GM21367 (cell line): ENCODE measurements at regions not wholly inside any gene's neighbourhood (a gene's known extent, or its start where the extent isn't known, plus 50 kb on each side); places are given as distances from the start of the nearest gene placed in this dataset.

Experiments
- ATAC-seq: cut with Tn5 transposase; IDR thresholded peaks from one replicate; pipeline ENCODE4 v1.9.1; 2021; ENCODE audit not compliant: unreplicated experiment

GRCh38 chr6:14187406-14187805, 69.8 kb downstream of the CD83 start:
- ATAC-seq: no peak

GRCh38 chr6:14189074-14189473, 71.5 kb downstream of the CD83 start:
- ATAC-seq: no peak

- ATAC-seq: no peak
Measured at GRCh38 chr6:14190191-14190928, 72.8 kb downstream of the CD83 start.

GRCh38 chr6:14190929-14191224, 73.3 kb downstream of the CD83 start:
- no peak for ATAC-seq

GRCh38 chr6:14191761-14192160, 74.2 kb downstream of the CD83 start:
- no peak for ATAC-seq

- no peak for ATAC-seq
Measured at GRCh38 chr6:14192216-14192788, 74.7 kb downstream of the CD83 start.

- ATAC-seq: no peak
Measured at GRCh38 chr6:14193524-14193923, 76.0 kb downstream of the CD83 start.

GRCh38 chr6:14194483-14194882, 76.9 kb downstream of the CD83 start:
- no peak for ATAC-seq

- no peak for ATAC-seq
Measured at GRCh38 chr6:14194976-14195375, 77.4 kb downstream of the CD83 start.

GRCh38 chr6:14196026-14196425, 78.5 kb downstream of the CD83 start:
- no peak for ATAC-seq

- ATAC-seq: no peak
Measured at GRCh38 chr6:14197118-14197517, 79.5 kb downstream of the CD83 start.

- no peak for ATAC-seq
Measured at GRCh38 chr6:14200047-14200446, 82.5 kb downstream of the CD83 start.

- no peak for ATAC-seq
Measured at GRCh38 chr6:14202947-14203346, 85.4 kb downstream of the CD83 start.

GRCh38 chr6:14206391-14206790, 88.8 kb downstream of the CD83 start:
- no peak for ATAC-seq

- ATAC-seq: no peak
Measured at GRCh38 chr6:14207448-14207847, 89.9 kb downstream of the CD83 start.

- no peak for ATAC-seq
Measured at GRCh38 chr6:14209000-14209399, 91.4 kb downstream of the CD83 start.

GRCh38 chr6:14210077-14210476, 92.5 kb downstream of the CD83 start:
- ATAC-seq: no peak

GRCh38 chr6:14210663-14211561, 93.3 kb downstream of the CD83 start:
- peak; percentile 79 for ATAC-seq

GRCh38 chr6:14211562-14211942, 94.0 kb downstream of the CD83 start:
- ATAC-seq: no peak

- no peak for ATAC-seq
Measured at GRCh38 chr6:14212020-14212419, 94.4 kb downstream of the CD83 start.

- ATAC-seq: no peak
Measured at GRCh38 chr6:14212632-14213031, 95.1 kb downstream of the CD83 start.
